Transverse colon (tissue), 4 donors: ENCODE measurements at regions not wholly inside any gene's neighbourhood (a gene's known extent, or its start where the extent isn't known, plus 50 kb on each side); places are given as distances from the start of the nearest gene placed in this dataset.

Experiments
- CTCF ChIP-seq, 5 experiments: fragments of 200-600 bp in 3 of 5; fragments of 450-650 bp in 2 of 5; sonication (generic) in 3 of 5; IDR thresholded peaks; 1 replicate in 2 of 5; 2 replicates in 3 of 5; pipeline ENCODE4 v1.5.1; 2016 to 2017; ENCODE audit warnings: antibody characterized with exemption in 5 of 5, inconsistent platforms in 3 of 5, mild to moderate bottlenecking in 2 of 5, moderate library complexity in 1 of 5
- EP300 ChIP-seq: sonication (generic); formaldehyde crosslinking; IDR thresholded peaks from one replicate; pipeline ENCODE4 v1.6.1; 2017; ENCODE audit warnings: antibody characterized with exemption, low read depth
- POLR2A ChIP-seq: fragments of 450-650 bp; IDR thresholded peaks from one replicate; pipeline ENCODE4 v1.6.1; 2016; ENCODE audit warnings: antibody characterized with exemption, mild to moderate bottlenecking, moderate library complexity
- POLR2AphosphoS5 ChIP-seq, 3 donors: sonication (generic); formaldehyde crosslinking; IDR thresholded peaks; one replicate each; pipeline ENCODE4 v1.6.1; 2016; ENCODE audit warnings: antibody characterized with exemption in 3 of 3

GRCh38 chr2:193935114-193935513 is 1721.9 kb upstream of the SLC39A10 start:
- TF ChIP-seq CTCF (IDR thresholded peaks at IDR 0.05) (no peak), POLR2A (no peak), EP300 (no peak), POLR2AphosphoS5 (IDR thresholded peaks at IDR 0.05) (no peak)
